GM21367 (cell line): ENCODE measurements at regions not wholly inside any gene's neighbourhood (a gene's known extent, or its start where the extent isn't known, plus 50 kb on each side); places are given as distances from the start of the nearest gene placed in this dataset.
A peak's percentile ranks its signal among the peaks of the same experiment; 100 is the strongest.

Experiments used
- ATAC-seq: cut with Tn5 transposase; IDR thresholded peaks from one replicate; pipeline ENCODE4 v1.9.1; 2021; ENCODE audit not compliant: unreplicated experiment

DNA sequence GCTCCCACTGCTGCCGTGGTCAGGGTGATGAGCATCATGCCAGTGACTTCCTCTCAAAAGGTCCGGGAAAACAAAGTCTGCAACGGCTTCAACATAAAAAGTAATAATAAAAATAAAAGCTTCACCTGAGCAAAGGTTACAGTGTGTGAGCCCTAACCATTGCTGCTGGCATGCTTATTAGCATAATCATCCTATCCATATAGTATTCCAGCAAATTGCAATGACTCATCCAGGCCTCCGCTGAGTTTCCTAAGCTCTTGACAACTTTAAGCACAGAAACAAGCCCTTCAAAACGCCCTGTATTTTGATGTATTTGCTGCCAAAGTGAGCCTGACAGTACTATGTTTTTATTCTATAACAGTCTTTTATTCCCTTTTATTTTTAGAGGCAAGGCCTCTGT lies 100.5 kb downstream of the AASDH start:
- ATAC-seq: no peak

DNA sequence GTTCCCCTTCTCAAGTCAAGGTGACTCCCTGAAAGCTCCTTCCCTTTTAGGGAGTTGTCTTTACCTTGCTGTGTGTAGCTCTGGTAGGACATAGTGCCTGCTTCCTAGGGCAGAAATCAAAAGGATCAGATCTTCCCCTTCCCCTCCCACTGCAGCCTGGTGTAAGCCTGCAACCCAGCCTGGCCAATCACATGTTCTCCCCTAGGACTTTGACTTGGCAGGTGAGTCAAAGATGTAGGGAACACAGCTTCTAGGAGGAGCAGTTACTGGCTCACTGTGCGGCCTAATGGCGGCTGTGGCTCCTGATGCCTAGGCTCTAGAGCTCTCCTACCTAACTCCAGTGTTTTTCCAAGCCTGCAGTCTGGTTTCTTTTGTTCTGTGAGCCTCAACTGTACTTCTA lies 103.9 kb downstream of the AASDH start:
- ATAC-seq: no peak

DNA sequence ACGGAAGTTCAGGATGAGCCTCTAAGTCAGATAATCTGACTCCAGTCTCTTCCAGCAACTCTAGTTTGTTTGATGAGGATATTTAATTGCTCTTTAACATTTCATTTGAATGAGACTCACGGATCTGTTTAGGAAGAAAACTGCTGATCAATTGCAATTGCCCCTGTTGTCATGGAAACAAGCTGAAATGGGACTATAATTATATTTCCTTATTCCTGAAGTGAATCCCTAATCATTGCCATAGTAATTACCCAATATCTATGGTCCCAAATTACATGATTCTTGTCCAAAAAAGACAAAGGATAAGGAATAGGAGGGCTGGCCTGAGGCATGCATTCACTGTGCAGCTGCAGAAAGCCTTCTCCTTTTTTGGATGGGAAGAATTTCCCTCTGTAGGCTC lies 105.3 kb downstream of the AASDH start:
- no peak for ATAC-seq

DNA sequence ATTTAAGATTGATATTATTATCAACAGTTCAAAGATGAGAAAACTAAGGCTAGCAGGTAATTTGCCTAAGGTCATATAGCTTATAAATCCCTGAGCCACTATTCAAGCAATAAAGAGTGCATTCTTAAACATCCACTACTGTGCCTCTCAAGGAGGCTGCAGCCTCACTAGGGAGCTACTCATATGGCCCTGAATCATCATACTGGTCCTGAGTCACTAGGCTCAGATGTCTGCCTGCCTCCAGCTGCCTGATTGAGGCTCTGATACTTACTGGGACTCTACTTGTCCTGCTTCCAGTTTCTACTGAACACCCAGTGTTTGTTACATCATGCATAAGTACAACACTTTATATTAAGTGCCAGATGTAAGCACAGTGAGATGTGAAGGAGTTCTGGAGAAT lies 110.7 kb downstream of the AASDH start:
- no peak for ATAC-seq

DNA sequence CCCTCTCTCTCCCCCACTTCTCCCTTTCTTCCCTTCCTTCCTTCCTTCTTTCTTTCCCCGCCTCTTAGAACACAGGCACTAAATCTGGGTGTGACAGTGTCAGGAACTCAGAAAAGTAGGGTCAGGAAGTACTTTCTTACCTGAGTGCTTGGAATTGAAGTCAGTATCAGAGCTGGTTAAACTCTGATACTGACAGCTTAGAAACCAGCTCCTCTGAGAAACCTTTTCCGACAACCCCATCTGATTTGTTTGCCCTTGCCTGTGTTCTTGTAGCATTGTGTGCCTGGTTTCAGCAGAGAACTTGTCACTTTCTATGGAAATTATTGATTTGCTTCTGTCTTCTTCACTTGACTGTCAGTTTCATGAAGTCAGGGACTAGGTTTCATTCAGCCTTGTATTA lies 113.9 kb downstream of the AASDH start:
- ATAC-seq: no peak

DNA sequence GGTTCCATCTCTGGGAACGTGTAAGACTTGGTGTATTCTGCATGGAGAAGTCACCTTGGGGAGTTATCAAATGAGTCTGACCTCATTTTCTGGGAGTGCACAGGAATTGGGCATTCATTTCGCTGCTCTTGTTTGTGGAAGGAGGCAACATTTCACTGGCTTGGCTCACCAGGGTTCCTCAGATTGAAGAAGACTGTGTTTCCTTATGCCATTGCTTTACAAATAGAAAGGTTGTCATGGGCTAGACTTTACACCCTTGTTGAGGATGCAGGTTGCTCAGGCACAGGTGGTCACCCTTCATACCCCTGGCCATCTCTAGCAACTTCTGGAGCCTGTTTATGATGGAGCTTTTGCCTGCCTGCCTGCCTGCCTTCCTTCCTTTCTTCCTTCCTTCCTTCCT lies 114.4 kb downstream of the AASDH start:
- no peak for ATAC-seq

DNA sequence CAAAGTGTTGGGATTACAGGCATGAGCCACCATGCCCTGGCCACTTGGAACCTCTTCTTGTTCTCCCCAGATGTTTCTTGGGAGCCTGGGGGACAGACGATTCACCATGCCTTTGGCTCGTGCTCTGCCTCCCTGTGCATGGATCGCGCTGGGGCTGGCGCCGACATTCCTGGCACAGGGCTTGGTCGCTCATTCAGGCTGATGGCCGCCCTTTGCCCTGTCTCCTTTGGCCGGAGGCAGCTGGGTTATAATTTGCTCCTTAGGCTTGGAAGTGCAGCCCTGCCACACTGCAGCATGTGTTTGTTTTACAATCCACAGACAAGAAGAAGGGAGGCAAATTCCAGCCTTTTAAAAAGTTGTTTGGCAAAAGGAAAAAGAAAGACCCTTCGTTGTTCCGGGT lies 115.3 kb downstream of the AASDH start:
- no peak for ATAC-seq

DNA sequence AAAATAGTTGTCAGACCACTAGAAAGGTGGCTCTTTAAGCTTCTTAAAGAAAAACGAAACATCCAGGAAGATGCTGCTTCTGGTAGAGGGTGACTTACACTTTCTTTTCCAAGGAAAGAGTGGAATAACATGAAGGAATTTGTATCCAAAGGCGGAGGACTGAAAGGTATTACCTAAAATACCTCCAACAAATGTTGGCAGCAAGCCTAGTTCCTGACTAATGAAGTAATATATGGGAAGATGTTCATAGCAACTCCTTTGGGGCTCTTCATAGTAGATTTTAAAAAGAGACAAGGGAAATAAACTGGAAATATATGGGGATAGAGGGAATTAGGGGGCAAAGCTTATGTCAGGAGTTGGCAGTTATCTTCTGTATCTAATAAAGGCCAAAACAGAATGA lies 116.2 kb downstream of the AASDH start:
- ATAC-seq: no peak

DNA sequence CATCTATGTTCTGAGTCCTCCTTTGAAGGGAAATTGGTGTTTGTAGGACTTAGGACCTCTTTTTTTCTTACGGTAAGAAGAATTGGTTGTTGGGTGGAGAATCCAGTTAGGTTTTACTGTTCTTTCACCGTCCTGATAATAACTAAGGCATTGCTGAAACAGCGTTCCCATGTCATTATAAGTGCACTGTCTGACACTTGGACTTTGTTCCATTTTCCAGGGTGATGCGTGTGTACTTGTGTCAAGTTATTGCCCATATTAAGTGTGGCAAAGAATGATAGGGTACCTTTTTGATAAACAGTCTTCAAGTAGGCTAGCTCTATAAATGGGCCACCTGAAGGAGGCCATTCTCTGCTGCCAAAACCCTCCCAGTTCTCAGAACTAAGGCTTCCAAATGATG lies 119.7 kb downstream of the AASDH start:
- ATAC-seq: no peak

DNA sequence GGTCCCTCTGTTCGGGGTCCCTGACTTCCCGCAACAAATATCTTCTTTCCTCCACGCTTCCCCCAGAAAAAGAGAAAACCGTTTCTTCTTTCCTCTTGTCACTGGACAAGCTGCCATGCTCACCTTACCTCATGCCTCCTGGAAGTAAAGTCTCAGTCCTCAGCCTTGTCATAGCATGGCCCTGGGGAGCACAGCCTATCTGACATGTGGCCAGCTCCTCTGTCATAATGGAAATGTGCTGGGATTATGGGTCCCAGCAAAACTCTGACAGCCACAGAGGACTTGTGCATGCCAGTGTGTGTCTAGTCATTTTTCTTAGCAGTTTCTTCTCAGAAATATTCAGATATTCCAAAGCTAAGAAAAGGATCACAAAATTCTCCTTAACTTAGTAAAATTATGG lies 122.4 kb downstream of the AASDH start:
- no peak for ATAC-seq

DNA sequence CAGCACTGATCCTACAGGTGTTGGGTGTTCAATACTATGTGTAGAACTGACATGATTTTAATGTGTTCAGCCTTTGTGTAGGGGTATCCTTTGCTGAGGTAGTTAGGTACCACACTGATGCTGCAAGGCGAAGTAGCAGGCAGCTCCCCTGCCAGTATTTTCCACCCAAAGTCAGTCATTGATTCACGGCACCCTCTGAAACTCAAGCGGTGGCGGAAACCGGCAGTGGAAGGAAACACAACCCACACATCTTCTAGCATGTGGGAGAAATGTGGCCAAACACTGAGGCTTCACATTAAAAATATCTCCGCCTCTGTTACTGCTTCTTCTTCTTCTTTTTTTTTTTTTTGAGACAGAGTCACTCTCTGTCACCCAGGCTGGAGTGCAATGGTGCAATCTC lies 126.3 kb downstream of the AASDH start:
- peak; percentile 82 for ATAC-seq

DNA sequence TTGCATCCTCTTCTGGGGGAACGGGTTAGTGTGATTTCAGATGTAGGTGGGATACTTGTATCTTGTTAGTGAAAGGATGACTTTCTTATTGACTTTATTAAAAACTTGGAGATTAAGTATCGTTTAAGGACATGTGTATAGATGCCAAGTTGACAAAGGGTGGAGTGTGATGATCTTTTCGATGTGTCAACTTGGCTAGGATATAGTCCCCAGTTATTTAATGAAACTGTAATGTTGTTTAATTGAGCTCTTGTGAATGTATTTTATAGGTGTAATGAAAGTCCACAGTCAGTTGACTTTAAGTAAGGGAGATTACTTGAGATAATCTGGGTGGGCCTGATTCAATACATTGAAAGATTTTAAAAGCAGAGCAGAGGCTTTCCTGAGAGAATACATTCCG lies 127.0 kb downstream of the AASDH start:
- no peak for ATAC-seq

DNA sequence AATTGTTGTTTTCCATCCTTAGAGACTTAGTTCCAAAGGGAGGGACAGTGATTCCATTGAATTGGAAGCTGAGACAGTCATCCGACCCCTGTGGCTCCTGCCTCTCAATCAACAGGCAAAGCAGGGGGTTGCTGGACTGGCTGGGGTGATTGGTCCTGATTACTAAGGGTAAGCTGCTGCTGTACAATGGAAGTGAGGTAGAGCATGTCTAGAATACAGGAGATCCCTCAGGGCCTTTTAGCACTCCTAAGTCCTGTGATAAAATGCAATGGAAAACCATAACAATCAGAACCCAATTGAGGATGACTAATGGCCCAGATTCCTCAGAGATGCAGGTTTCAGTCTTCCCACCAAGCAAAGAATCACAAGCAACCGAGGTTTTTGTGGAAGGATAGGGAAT lies 127.6 kb downstream of the AASDH start:
- no peak for ATAC-seq

DNA sequence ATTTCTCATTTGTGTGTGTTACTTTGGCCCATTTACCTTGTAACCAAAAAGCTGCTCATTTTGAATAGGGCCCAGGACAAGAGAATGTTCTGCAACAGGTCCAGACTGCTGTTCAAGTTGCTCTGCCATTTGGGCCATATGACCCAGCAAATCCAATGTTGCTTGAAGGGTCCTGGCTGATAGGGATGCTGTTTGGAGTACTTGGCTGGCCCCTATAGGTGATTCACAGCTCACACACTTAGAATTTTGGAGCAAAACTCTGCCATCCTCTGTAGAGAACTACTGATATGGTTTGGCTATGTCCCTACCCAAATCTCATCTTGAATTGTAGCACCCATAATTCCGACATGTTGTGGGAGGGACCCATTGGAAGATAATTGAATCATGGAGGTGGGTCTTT lies 131.5 kb downstream of the AASDH start:
- no peak for ATAC-seq

DNA sequence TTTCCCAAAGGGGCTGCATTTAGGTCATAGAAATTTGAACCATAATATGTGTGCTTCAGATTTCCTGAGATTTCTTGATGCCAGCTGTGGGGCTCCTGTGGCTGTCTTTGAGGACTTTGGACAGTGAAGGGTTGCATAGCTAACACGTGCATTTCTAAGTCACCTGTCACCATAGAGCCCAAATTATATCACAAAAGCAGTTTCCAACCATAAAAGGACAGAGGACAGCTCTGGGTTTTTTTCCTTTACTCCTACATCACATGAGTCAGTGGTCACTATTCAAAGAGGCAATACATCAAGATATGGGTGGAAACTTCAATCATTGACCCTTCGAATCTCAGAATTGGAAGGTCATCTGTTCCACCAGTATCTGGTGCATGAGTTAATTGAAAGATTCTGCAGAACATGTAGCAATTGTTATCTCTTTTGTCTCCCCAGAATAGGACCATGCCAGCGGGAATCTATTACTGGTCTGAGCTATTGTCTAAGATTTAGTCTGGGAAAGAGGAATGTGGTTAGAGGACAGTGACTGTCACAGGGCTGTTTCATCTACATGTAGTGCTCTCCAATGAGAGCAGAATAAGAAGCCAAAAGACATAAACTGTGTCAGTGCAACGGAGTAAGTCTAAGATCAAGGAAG lies 133.5 kb downstream of the AASDH start:
- no peak for ATAC-seq

DNA sequence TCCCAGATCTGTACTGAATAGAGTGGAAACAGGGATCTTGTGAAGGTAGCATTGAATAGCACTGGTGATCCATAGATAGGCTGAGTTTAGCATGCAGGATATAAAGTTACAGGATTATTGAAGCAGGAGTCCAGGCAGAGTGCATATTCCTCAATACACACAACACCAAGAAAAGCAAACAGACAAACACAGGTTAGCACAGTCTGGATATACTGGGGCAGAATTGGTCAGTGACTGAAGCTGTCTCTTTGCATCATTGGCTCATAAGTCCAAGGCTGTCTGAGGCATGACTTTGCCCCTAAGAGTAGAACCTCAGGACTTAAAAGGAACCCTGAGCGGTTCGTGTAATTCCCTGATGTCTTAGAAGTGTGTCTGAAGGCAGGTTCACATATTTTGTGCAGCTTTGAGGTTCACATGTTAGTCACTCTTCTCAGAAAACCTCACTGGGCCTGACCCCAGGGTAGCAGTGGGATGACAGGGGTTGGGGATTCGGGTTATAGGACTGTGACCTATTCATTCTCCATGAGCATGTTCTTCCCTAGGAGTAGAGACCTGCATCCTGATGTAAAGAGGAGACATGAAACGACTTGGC lies 134.6 kb downstream of the AASDH start:
- no peak for ATAC-seq

DNA sequence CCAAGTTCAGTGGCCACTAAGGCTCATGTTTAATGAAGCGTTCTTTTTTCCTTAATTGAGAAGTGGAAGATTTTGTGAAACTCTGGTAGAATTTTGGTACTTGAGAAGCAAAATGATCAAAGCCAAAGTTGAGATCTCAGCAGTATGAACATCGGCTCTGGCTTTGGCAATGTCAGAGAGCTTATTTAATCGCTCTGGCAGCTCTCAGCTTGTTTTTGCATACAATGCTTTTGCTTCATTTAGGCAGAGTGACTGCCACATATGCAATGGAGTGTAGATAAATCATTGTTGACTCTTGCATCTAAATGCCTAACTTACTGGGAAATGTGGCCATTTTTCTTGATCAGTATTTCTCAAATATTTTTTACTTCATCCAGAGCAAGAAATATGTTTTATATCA lies 135.7 kb downstream of the AASDH start:
- no peak for ATAC-seq

DNA sequence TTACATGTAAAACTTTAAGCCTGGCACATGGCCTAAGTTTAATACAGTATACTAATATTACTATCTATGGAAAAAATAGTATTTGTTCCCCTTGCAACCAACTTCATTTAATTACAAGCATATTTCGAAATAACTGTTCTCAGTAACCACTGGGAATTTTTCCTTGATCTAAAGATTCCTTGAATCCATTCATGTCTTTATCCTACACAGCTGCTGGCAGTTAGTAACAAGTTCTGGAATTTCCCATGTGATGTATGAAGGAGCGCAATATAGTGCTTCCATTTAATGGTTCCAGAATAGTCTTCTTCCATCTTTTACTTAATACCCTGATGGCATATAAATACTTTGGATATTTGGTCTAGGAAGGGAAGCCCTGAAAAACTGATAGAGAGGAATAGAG lies 136.5 kb downstream of the AASDH start:
- ATAC-seq: no peak

DNA sequence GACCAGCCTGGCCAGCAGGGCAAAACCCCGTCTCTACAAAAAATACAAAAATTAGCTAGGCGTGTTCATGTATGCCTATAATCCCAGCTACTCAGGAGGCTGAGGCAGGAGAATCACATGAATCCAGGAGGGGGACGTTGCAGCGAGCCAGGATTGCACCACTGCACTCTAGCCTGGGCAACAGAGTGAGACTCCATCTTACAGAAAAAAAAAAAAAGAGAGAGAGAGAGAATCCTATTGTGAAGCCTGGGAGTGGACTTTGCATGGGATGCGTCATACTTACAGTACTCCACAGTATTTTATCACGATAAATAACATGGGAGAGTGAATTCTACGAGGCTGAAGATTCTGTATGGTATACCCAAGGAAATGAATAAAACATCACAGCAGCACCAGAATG lies 139.6 kb downstream of the AASDH start:
- no peak for ATAC-seq

DNA sequence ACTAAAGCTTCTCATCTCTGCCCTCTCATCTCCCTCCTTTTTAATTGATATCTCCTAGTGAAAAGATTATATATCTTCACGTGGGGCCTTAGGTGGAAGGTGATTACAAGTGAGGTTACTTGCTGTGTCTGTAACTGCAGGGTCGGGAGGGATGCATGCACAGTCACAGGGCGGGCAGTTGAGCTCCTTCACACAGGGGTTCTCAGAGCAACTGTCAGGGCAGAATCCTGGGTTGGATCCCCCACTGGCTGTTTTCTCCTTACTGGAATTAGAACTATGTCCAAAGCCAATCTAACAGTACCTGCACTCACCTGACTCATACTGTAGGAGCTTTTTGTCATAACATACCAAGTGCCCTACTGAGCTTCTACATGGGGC lies 141.1 kb downstream of the AASDH start:
- no peak for ATAC-seq

DNA sequence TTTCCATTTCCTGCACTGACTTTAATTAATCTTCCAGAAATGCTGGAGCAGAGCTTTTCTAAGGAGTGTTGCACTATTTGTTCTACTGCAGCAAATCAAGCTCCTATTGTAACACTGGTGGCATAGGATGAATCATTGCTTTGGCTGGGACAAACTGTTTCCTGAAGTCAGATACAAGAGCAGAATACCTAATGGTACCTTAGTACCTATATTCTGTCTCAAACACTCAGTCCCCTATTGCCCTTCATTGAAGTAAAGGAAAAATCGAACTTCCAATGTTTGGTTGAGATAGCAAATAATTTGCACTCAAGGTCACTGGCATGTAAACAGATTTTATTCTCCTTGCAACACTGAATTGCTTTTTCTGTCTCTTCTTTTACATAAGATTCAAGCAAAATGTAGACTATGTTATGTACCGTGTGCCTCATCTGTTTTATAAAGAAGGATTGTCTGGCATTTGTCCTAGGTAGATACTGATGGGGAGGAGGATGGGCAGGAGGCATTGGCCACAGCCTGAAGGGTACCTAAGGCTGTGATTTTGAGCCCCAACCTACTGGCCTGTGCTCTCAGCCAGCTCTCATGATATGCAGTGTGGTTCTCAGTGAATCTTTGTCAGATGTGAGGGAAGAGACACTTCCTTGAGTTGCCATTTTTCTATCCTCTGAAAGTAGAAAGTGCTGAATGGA lies 141.6 kb downstream of the AASDH start:
- ATAC-seq: no peak

DNA sequence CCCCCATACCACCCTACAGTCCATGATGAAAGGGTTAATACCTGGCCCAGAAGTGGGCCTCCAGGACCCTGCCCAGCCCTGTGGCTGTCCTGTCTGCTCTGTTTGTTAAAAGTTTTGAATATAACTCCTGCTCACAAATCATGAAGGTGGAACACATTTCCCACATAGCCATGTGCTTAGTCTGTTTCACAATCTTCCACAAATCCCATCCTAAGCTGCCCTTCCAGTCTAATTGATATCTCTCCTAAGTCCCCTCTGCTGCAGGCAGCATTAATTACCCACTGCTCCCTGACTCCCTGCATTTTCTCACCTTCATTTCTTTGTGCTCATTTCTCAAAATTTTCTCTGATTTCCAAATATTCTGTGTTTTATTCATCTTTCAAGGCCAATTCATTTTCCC lies 142.6 kb downstream of the AASDH start:
- ATAC-seq: no peak

DNA sequence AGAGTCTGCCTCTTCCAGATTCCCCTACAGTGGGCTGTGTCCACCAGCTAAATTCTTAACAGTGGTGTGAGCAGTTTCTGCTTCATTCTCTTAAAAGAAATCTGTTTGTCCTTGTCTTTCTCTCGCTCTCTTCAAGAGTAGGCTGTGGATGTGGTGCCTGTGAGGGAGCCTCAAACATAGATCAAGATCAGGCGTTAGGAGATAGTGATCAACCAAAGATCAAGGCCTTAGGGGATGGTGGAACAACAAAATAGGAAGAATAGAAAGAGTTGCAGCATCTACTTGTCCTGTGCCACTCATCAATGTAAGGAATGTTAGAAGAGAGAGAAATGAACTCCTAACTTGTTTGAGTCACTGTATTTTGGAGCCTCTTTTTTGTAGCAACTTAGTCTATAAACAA lies 144.2 kb downstream of the AASDH start:
- no peak for ATAC-seq
